ENCODE measurements at regions not wholly inside any gene's neighbourhood (a gene's known extent, or its start where the extent isn't known, plus 50 kb on each side); places are given as distances from the start of the nearest gene placed in this dataset.

GRCh38 chr2:74756356-74756890, 77.5 kb upstream of the HK2 start:
- TF ChIP-seq CTCF (IDR thresholded peaks at IDR 0.05; ENCODE audit: insufficient read depth, low read depth, low read length): no peak
- POLR2A ChIA-PET: no interaction called here
- no peaks in the 10 kb centered on the region for H3K36me3 ChIP-seq (ENCODE audit: control insufficient read depth, insufficient read depth, low read length)
- H3K27me3 ChIP-seq (ENCODE audit: control insufficient read depth, insufficient read depth, low read length): no peaks in the 10 kb centered on the region; the same call in 1 of the 2 replicates
- CTCF ChIA-PET: interaction anchor here (1.6 kb wide), 1 partner anchor 9 kb away, joined by 4 read pairs; no protein-coding TSS in a partner anchor
- no peak overlapping the region for H3K4me3 ChIP-seq (ENCODE audit: low read depth, low read length)
- DNase-seq (ENCODE audit: low read depth): no peak

GRCh38 chr2:74759986-74760385, 73.9 kb upstream of the HK2 start:
- Histone ChIP-seq H3K4me3 (ENCODE audit: low read depth, low read length) (no peak overlapping the region), H3K36me3 (ENCODE audit: control insufficient read depth, insufficient read depth, low read length) (no peaks in the 10 kb centered on the region), H3K27me3 (ENCODE audit: control insufficient read depth, insufficient read depth, low read length) (no peaks in the 10 kb centered on the region)
- CTCF ChIA-PET: no interaction called here
- POLR2A ChIA-PET: no interaction called here
- DNase-seq (ENCODE audit: low read depth): no peak
- no peak for TF ChIP-seq CTCF (IDR thresholded peaks at IDR 0.05; ENCODE audit: insufficient read depth, low read depth, low read length)

- no peak for DNase-seq (ENCODE audit: low read depth)
- ChIA-PET CTCF (no interaction called here), POLR2A (no interaction called here)
- H3K27me3 ChIP-seq (ENCODE audit: control insufficient read depth, insufficient read depth, low read length): no peaks in the 10 kb centered on the region
- no peak for TF ChIP-seq CTCF (IDR thresholded peaks at IDR 0.05; ENCODE audit: insufficient read depth, low read depth, low read length)
- no peaks in the 10 kb centered on the region for H3K36me3 ChIP-seq (ENCODE audit: control insufficient read depth, insufficient read depth, low read length)
- no peak overlapping the region for H3K4me3 ChIP-seq (ENCODE audit: low read depth, low read length)
These were observed 72.9 kb upstream of the HK2 start for GRCh38 chr2:74760875-74761630.

- DNase-seq (ENCODE audit: low read depth): no peak
- no peak for TF ChIP-seq CTCF (IDR thresholded peaks at IDR 0.05; ENCODE audit: insufficient read depth, low read depth, low read length)
- Histone ChIP-seq H3K36me3 (ENCODE audit: control insufficient read depth, insufficient read depth, low read length) (no peaks in the 10 kb centered on the region), H3K4me3 (ENCODE audit: low read depth, low read length) (no peak overlapping the region), H3K27me3 (ENCODE audit: control insufficient read depth, insufficient read depth, low read length) (no peaks in the 10 kb centered on the region)
- POLR2A ChIA-PET: no interaction called here
- CTCF ChIA-PET: no interaction called here
These were observed 71.1 kb upstream of the HK2 start for GRCh38 chr2:74762789-74763188.

- Histone ChIP-seq H3K27me3 (ENCODE audit: control insufficient read depth, insufficient read depth, low read length) (no peaks in the 10 kb centered on the region), H3K36me3 (ENCODE audit: control insufficient read depth, insufficient read depth, low read length) (no peaks in the 10 kb centered on the region), H3K4me3 (ENCODE audit: low read depth, low read length) (no peak overlapping the region)
- DNase-seq (ENCODE audit: low read depth): no peak
- CTCF ChIA-PET: interaction anchor here (0.7 to 1.3 kb wide), 2 partner anchors 23 to 73 kb away, joined by 3 read pairs; no protein-coding TSS in a partner anchor
- POLR2A ChIA-PET: no interaction called here
- TF ChIP-seq CTCF (IDR thresholded peaks at IDR 0.05; ENCODE audit: insufficient read depth, low read depth, low read length): no peak
These were observed 69.9 kb upstream of the HK2 start for GRCh38 chr2:74763962-74764428.

Data from BJ (cell line).